ENCODE measurements at regions not wholly inside any gene's neighbourhood (a gene's known extent, or its start where the extent isn't known, plus 50 kb on each side); places are given as distances from the start of the nearest gene placed in this dataset.

DNA sequence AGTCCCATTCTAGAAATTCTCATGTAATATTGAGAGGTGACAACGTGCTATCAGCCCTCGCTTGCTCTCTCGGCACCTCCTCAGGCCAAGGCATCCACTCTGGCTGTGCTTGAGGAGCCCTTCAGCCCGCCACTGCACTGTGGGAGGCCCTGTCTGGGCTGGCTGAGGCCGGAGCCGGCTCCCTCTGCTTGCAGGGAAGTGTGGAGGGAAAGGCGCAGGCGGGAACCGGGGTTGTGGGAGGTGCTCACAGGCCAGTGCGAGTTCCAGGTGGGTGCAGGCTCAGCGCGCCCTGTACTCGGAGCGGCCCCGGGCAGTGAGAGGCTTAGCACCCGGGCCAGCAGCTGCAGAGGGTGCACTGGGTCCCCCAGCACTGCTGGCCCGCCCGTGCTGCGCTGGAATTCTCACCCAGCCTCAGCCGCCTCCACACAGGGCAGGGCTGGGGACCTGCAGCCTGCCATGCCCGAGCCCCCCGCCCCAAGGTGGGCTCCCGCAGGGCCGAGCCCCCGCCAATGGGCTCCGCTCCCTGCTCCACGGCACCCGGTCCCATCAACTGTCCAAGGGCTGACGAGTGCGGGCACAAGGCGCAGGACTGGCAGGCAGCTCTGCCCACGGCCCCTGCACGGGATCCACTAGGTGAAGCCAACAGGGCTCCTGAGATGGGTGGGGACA, 1680.6 kb upstream of the LRRTM1 start:
- DNase-seq = no peak

DNA sequence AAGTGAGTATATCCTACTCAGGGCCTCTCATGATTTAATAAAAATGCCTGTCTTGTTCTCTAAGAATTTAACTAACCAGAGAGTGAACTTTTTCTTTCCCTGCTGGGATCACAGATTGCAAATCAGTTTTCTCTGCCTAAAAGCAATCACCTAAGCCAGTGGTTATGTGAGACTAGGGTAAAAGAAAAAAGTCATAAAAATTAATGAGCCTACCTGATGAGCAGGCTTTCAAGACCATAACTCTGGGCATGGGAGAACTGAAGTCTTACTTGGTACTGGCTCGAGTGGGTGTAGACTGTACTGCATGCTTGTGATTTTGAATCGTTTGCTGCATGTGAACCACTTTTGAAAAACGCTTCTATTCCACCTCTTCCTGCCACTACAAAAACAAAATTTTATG, 1677.0 kb upstream of the LRRTM1 start:
- DNase-seq = no peak

DNA sequence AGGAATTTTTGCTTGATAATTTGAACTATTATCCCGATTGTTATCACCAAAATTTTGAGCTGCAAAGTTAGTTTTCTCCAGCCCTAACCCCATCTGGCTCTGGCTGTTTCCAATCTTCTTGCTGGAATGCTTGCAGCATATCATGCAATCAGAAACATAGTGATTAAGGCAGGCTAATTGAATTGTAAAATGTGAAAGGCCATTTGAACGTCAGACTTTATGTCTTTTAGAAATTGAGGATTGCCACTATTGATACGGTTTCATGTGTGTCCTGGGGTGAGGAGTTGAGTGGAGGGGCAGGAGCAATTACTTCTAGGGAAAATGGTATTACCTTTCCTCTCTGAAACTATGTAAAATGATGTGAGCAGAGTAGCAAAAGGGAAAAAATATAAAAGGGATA, 1674.5 kb upstream of the LRRTM1 start:
- DNase-seq = no peak

DNA sequence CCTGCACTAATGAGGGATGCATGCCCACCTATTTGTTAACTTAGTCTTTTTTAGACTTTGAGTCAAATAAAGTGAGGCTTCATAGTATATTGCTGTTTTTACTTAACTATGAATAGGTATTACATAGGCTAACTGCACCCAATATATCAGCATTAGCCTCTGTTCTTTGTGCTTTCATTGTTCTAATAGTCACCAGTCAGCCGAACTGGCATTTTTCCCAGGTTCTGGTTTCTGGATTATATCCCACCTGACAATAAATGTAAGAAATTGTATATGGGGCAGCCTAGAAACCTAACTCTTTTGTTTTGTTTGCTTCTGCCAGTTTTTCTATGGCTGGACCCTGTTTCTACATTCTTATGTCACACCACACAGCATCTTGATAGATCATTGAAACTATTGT, 1672.4 kb upstream of the LRRTM1 start:
- no peak for DNase-seq

DNA sequence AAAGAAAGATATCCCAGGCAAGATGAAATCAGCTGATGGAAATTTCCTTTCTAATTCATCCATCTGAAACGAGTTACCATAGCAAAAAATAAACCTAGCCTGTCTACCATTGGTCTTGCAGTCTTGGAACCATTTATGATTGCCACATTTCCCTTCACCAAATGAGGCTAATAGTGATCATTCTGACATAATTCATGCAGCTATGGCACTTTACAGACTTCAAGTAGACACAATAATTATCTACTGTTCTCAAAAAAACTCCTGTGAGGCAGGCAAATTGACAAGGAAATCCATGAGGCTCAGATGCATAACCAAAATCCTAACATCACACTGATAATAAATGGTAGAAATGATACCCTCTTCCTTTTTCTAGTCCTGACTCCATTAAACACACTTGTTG, 1669.7 kb upstream of the LRRTM1 start:
- no peak for DNase-seq

DNA sequence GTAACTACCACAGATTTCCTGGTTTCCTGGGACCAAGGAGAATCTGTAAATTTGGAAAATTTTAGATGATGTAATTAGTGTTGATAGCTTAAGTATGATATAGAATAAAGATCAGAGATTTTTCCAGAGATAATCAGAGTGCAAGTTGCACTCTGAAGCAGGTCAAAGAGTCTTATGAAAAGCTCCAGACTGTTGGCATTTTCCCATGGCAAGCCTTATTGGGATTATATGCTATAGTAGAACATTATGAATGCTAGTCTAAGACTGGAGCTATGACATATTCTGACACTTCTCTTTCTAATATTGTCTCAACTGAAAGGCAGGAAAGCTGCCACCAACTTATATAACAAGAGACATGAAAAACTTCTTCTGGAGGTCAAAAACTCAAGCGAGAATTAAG, 1638.3 kb upstream of the LRRTM1 start:
- no peak for DNase-seq

DNA sequence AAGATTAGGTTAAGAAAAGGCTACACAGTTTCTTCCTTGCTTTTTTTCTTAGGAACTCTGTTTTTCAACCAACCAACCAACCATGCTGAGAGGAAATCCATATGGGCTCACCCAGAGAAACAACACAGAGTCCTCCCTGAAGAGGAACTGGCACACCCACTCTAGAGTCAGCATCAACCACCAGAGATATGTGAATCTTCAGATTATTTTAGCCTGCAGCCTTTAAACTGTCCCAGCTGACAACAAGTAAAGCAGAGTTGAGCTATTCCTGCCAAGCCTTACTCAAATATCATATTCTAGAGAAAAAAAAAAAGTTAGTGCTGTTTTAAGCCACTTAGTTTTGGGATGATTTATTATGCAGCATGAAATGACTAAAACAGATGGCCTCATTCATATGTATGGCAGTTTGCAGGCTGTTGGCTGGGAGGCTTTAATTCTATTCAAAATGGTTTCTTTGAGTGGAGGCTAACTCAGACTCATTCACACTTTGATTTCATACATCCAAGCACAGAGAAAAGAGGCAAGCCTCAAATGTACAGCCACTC, 1637.7 kb upstream of the LRRTM1 start:
- no peak for DNase-seq

DNA sequence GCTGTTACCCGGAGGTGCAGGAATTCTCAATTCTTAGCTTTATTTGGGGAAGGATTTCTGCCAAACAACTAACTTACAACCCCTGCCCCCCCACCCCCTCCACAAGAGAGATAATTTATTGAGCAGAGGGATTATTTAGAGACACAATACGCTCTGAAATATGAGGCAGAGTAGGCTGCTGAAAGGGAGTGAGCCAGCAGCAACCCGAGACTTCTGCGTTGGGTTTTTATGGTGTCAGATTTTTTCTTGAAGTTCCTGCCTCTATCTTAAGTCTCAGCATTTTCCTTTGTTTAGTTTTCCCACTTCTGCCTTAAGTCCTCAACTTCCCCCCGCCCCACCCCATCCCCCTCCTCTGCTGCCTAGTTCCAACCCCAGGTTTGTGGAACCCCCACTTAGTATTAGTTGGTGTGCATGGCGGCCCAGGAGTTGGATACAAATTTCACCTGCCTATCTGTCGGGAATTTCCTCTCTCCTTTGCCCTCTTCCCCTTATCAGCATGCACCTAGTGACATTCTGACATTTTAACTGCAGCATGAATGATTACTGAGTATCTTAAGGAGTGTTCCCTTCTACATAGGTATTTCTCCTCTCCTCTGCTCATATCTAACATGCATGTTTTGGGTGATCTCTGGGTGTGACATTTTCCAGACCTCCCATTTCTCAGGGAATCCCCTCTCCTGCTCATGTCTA, 1635.9 kb upstream of the LRRTM1 start:
- DNase-seq = no peak

DNA sequence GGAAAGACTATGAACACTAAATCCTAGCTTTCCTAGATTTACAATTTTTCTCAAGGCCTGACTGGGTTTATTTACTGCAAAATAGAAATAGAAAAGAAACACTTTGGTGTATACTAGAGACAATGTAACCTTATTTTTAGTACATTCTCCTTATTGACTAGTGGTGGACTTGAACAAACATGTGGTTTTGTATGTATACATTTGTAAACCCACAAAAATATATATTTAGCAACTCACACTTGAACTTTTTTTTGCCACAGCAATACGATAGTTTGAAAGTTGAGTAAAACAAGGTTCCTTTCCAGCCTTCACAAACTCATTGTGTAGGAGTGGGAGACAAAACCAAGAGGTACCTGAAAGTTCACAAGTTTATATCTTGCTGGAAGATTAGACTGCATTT, 1633.4 kb upstream of the LRRTM1 start:
- DNase-seq = no peak

DNA sequence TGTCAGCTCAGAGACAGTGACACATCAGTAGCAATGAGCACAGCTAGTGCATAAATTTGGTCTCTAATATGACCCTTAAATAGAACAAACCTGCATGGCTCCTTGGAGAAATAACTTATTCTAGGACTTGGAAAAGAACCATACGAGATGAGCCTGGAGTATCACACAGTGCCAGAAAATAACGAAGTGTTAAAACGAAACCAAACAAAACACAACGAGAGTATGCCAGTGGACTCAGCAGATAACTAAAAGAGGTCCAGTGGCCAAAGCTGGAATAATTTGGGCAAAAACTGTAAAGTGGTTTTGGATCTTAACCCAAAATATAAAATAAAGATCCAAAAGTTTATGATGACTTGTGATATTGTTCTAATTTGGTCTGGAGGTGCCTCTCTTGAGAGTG, 1599.0 kb upstream of the LRRTM1 start:
- no peak for DNase-seq

DNA sequence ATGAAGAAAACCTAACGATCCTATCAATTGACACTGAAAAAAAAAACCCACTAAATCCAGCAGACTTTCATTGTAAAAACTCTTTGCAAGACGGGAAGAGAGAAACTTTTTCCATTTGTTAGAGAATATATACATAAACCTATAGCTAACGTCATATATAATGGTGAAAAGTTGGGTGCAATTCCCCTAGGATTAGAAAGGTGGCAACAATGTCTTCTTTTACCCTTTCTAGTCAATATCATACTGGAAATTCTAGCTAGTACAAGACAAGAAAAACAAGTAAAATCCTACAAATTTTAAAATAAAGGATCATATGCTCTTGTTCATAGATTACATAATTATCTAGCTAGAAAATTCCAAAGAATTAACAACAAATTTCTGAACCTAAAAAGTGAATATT, 1596.5 kb upstream of the LRRTM1 start:
- DNase-seq = no peak

DNA sequence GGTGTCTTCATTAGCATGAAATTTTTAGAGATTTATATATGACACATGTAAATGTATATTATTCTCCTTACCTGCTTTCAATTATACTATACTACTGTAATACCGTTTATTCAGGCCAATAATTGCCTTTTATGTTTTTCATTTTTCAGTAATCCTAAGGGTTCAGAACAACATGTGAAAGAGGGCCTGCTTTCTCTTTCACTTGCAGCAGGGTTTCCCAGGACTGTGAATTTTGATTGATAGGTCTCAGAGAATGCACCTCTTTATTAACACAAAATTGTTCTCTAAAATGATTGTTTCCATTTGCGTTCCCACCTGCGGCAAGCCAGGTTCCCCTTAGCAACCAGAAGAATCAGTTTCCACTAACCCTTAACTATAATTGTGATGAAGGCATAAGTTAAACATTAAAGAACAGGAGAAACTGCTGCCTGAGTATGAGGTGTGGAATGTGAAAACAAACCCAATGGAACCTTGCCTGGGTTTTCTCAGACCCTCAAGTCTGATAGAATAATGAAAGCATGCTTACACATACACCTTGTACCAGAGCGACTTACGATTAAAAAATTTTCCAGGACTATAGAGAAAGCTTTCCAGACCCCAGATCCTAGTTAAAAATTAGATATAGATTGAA, 1591.2 kb upstream of the LRRTM1 start:
- DNase-seq = no peak

DNA sequence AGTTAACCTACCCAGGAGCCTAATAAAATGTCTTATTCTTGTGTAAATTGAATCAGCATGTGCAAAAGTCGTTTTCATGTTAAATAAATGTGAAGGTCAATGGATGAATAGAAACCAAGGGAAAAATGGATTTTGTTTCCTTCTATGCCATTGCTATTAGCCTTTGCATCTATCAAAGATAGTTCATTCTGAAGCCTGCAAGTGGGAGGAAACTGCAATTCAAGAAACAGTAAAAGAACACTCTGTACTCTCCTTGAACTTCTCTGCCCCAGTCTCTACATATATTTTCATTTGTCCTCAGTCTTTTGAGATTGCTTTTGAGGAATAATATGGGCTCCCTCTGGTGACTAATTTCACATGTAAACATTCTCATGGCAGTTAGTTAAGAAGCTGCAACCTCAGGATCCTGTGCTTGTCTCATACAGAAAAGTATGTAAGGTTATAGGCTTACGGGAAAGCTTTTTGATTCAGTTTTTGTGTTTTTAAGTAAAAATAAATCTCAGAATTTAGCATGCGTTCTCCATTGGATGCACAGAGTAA, 1590.0 kb upstream of the LRRTM1 start:
- DNase-seq = no peak

DNA sequence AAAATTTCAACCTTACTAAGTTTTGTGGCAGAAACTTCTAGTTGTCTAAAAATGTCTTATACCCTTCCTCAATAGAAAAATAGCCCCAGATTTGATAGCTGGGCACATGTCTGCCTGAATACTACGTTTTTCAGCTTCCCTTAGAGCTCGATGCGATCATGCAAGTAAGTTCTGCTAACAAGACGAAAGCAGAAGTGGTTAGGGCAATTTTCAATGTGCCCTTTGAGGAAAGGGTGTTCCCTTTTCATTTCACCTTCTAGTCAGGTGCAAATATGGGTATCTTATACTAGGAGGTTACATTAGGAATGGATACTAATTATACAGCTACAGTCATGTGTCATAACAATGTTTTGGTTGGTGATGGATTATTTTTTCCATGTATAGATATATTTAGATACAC, 1572.1 kb upstream of the LRRTM1 start:
- DNase-seq = no peak

DNA sequence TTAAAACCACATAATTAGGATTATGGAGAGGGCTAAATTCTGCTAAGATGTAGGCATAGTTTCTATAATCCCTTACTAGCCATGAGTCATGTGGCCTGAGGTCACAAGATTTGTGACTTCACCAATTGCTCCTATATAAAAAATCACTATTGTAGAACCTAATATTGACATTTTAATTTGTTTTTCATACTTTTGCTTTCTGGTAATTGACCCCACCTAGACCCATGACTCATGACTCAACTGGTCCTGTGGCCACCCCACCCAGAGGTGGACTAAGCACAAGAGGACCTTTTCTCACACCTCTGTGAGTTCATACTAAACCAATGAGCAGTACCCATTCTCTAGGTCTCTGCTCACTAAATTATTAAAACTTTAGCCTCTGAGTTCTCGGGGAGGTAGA, 1567.5 kb upstream of the LRRTM1 start:
- DNase-seq = no peak

DNA sequence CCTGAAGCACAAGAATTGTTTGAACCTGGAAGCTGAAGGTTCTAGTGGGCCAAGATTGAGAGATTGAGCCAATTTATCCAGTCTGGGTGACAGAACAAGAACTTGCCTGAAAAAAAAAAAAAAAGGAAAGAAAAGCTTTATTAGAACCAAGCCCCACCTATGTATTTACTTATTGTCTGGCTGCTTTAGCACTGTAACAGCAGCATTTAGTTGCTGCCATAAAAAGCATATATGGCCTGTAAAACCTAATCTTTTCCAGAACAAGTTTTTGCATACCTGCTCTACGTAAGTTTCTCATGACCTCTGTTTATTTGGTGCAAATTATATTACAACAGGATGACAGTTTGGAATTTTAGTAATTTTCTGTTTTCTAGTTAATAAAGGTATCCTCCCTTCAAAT, 1565.6 kb upstream of the LRRTM1 start:
- no peak for DNase-seq

DNA sequence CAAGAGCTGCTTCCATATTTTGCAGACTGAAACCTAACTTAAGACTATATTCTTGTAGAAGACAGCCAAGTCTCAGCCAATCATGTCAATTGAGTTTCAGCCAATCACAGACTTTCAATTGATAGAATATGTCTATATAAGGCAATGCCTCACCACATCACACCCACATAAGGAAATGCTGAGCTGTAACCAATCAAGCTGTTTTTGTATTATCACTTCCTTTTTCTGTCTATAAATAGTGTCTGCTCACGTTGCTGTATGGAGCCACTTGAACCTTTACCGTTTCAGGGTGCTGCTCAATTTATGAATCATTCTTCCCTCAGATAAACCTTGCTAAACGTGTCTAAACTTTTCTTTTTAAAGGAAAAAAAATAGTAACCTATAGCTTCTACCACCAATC, 1554.4 kb upstream of the LRRTM1 start:
- no peak for DNase-seq

DNA sequence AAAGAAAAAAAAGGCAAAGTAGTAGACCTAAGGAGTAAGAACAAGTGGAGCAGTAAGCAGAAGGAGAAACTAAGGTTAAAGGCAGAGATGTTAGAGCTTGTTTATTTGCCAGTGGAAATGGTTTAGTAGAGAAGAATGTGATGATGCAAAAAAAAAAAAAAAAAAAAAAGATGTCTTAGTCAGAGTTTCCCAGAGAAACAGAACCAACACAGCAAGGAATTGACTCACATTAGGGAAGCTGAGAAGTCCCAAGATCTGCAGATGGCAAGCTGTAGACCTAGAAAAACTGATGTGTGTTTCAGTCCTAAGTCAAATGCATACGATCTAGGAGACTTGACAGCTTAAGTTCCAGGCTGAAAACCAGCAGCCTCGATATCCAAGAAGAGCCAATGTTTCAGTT, 1548.8 kb upstream of the LRRTM1 start:
- DNase-seq = no peak

DNA sequence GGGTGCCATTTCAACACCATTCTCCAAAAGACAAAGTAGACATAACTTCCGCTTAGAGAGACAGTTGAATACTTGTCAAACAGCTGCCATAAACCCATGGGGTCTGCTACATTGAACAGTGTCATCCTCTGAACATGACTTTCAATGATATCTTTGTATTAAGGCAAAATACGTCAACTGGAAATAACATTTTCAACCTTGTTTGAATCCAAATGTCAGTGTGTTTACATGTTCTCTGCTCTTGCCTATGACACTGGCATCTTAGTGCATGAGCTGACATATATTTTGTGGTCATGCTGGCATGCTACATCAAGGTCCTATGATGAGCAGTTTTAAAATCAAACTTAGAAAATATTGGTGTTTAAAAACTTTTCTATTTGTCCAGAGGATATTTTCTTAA, 1548.1 kb upstream of the LRRTM1 start:
- DNase-seq = no peak

DNA sequence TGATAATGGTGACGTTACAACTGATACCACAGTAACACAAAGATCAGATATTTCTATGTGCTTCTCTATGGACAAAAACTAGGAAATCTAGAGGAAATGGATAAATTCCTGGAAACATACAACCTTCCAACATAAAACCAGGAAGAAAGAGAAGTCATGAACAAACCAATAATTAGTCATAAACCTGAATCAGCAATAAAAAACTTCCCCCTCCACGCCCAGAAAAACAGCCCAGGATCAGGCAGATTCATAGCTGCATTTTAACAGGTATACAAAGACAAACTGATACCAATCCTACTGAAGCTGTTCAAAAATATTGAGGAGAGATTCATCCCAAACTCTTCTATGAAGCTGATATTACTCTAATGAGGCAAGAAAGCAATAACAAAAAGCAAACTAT, 1535.2 kb upstream of the LRRTM1 start:
- no peak for DNase-seq

DNA sequence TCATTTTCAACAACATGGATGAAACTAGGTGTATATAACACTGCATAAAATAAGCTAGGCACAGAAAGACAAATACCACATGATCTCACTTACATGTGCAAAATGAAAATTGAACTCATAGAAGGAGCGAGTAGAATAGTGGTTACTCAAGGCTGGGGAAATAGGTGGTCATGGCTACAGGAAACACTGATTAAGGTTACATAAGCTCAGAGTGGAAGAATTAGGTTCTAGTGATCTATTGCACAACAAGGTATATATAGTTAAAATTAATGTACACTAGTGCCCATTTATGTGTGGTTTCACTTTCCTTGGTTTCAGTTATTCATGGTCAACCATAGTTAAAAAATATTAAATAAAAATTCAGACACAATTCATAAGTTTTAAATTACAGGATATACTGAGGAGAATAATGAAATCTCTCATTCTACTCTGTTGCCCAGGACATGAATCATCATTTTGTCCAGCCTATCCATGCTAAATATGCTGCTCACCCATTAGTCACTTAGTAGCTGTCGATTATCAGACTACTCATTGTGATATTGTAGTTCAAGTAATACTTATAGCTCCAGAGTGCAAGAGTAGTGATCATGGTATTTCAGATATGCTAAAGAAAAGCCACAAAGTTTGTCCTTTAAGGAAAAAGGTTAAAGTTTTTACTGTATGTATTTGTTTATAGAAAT, 1530.9 kb upstream of the LRRTM1 start:
- DNase-seq = no peak

DNA sequence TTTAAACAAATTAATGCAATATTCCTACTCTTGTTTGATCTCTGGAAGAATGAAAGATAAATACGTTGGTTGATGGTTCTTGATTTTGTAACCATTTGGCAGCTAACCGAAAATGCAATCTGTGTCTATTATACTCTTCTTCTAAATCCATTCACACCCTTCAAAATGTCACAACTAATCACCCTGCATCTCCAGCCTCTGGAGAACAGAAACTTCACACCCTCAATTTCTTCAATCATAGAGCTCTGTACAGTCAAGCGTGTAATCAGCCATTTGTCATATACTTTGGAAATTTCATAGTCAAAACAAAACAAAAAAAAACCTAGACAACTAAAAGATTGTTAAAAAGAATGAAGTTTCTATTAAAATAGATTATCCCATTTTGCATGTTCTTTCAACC, 1482.3 kb upstream of the LRRTM1 start:
- DNase-seq = no peak

DNA sequence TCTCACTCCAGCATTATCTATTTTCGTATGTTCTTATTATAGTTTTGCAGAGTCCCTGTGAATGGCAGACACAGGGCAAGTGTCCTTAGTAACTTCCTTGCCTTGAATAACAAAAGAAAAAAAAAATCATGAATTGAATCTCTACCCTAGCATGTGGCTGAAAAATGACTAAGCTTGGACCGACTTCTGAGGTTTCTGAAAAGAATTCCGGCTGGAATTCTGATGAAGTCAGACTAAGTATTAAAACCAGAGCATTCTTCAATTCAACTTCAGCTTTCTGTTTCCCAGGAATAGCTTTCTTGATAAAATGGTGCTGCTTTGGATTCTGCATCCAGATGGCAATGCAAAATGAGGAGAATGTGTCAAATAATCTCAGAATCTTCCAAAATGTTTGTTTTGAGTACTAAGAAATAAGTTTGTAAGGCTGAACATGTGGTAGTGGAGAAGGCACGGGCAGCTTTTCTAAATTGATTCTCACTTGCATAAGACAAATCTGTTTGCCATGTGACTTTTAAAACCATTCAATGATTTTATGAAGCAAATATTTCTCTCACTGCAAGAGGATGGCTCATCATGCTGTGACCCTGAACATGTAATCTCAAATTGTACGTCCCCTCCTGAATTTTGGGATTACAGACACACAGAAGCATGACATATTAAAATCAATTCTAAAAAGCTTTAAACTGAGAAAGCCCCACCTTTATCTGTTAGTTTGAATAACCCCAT, 1462.8 kb upstream of the LRRTM1 start:
- no peak for DNase-seq
